ENCODE measurements at regions not wholly inside any gene's neighbourhood (a gene's known extent, or its start where the extent isn't known, plus 50 kb on each side); places are given as distances from the start of the nearest gene placed in this dataset.

GRCh38 chr5:77569409-77569808 lies 69.1 kb downstream of the OTP start:
- Histone ChIP-seq H3K9me3 (ENCODE audit: insufficient read depth, low read depth, low read length) (no peaks in the 10 kb centered on the region), H3K4me2 (ENCODE audit: low read depth, low read length, poor library complexity, severe bottlenecking) (no peak overlapping the region), H4K20me1 (ENCODE audit: insufficient read depth, low read length, poor library complexity, severe bottlenecking) (no peaks in the 10 kb centered on the region), H3K9me2 (replicated peaks; ENCODE audit: low read depth, low read length) (no peaks in the 10 kb centered on the region), H3K36me3 (ENCODE audit: insufficient read depth, low read length) (no peaks in the 10 kb centered on the region), H3K79me2 (ENCODE audit: insufficient read depth, low read length) (no peaks in the 10 kb centered on the region), H3K9ac (ENCODE audit: low read depth, low read length, poor library complexity, severe bottlenecking) (no peak overlapping the region), H3K4me3 (ENCODE audit: low read length, poor library complexity, severe bottlenecking) (no peak overlapping the region), H3F3A (ENCODE audit: low read depth) (no peaks in the 10 kb centered on the region), H3K27me3 (ENCODE audit: insufficient read depth, low read length, poor library complexity, severe bottlenecking) (no peaks in the 10 kb centered on the region), H3K4me1 (ENCODE audit: insufficient read depth, low read length, poor library complexity, severe bottlenecking) (no peaks in the 10 kb centered on the region), H2AFZ (ENCODE audit: low read length) (no peak overlapping the region)
- TF ChIP-seq EZH2phosphoT487 (IDR thresholded peaks at IDR 0.05; ENCODE audit: borderline replicate concordance) (no peak), CTCF (conservative IDR thresholded peaks at IDR 0.05; ENCODE audit: low read length) (no peak)

- H3K79me2 ChIP-seq (ENCODE audit: insufficient read depth, low read length) = no peaks in the 10 kb centered on the region
Observed at GRCh38 chr5:77568555-77568954, 70.0 kb downstream of the OTP start.

DNA sequence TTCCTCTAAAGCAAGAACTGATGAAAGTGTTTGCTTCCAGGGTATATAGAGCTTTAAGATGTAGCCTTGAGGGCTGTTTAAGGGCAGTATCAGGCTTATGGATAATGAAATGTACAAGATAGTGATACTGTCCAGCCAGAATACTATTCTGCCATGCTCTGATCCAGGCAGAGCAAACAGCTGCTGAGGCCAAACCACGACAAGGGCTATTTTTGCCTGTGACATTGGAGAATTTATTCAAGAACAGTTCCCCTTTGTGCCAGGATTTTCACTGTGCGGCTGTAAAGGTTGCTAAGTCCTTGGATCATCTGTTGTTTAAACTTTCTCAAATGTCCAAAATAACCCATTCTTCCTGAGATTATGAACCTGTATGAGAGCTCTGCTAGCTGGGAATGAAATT lies 70.4 kb downstream of the OTP start:
- Histone ChIP-seq H3K4me1 (ENCODE audit: insufficient read depth, low read length, poor library complexity, severe bottlenecking) (no peaks in the 10 kb centered on the region), H4K20me1 (ENCODE audit: insufficient read depth, low read length, poor library complexity, severe bottlenecking) (no peaks in the 10 kb centered on the region), H3K9me2 (replicated peaks; ENCODE audit: low read depth, low read length) (no peaks in the 10 kb centered on the region), H3K4me3 (ENCODE audit: low read length, poor library complexity, severe bottlenecking) (no peak overlapping the region), H3K27me3 (ENCODE audit: insufficient read depth, low read length, poor library complexity, severe bottlenecking) (no peaks in the 10 kb centered on the region), H3K4me2 (ENCODE audit: low read depth, low read length, poor library complexity, severe bottlenecking) (no peak overlapping the region), H3K9me3 (ENCODE audit: insufficient read depth, low read depth, low read length) (no peaks in the 10 kb centered on the region), H2AFZ (ENCODE audit: low read length) (no peak overlapping the region), H3K36me3 (ENCODE audit: insufficient read depth, low read length) (no peaks in the 10 kb centered on the region), H3F3A (ENCODE audit: low read depth) (no peaks in the 10 kb centered on the region), H3K79me2 (ENCODE audit: insufficient read depth, low read length) (no peaks in the 10 kb centered on the region), H3K9ac (ENCODE audit: low read depth, low read length, poor library complexity, severe bottlenecking) (no peak overlapping the region)
- no peak for TF ChIP-seq EZH2phosphoT487 (IDR thresholded peaks at IDR 0.05; ENCODE audit: borderline replicate concordance)
- no peak for TF ChIP-seq CTCF (conservative IDR thresholded peaks at IDR 0.05; ENCODE audit: low read length)

More at GRCh38 chr5:77568555-77568954, 70.0 kb downstream of the OTP start:
- Histone ChIP-seq H3K9me2 (replicated peaks; ENCODE audit: low read depth, low read length) (no peaks in the 10 kb centered on the region), H4K20me1 (ENCODE audit: insufficient read depth, low read length, poor library complexity, severe bottlenecking) (no peaks in the 10 kb centered on the region), H3K9ac (ENCODE audit: low read depth, low read length, poor library complexity, severe bottlenecking) (no peak overlapping the region), H3K4me2 (ENCODE audit: low read depth, low read length, poor library complexity, severe bottlenecking) (no peak overlapping the region), H3K9me3 (ENCODE audit: insufficient read depth, low read depth, low read length) (no peaks in the 10 kb centered on the region), H3K36me3 (ENCODE audit: insufficient read depth, low read length) (no peaks in the 10 kb centered on the region), H3F3A (ENCODE audit: low read depth) (no peaks in the 10 kb centered on the region), H3K27me3 (ENCODE audit: insufficient read depth, low read length, poor library complexity, severe bottlenecking) (no peaks in the 10 kb centered on the region), H3K4me3 (ENCODE audit: low read length, poor library complexity, severe bottlenecking) (no peak overlapping the region), H3K4me1 (ENCODE audit: insufficient read depth, low read length, poor library complexity, severe bottlenecking) (no peaks in the 10 kb centered on the region), H2AFZ (ENCODE audit: low read length) (no peak overlapping the region)
- TF ChIP-seq CTCF (conservative IDR thresholded peaks at IDR 0.05; ENCODE audit: low read length) (no peak), EZH2phosphoT487 (IDR thresholded peaks at IDR 0.05; ENCODE audit: borderline replicate concordance) (no peak)

All from Loucy (cell line).